RWPE2 (cell line): ENCODE measurements at regions not wholly inside any gene's neighbourhood (a gene's known extent, or its start where the extent isn't known, plus 50 kb on each side); places are given as distances from the start of the nearest gene placed in this dataset.

Source experiments
- ATAC-seq: fragments of 200-7000 bp; cut with Tn5 transposase; 3 replicates; pipeline ENCODE4 v1.9.1; 2021; ENCODE audit warnings: low read depth
- DNase-seq: peaks from one replicate; pipeline ENCODE4 v3.0.0-alpha.2; 2020; ENCODE audit warnings: low spot score
- H3K27ac ChIP-seq: fragments of 450-650 bp; 2 replicates; pipeline ENCODE4 v1.5.1; 2017; ENCODE audit warnings: mild to moderate bottlenecking; ENCODE audit not compliant: poor library complexity, severe bottlenecking
- H3K27me3 ChIP-seq: fragments of 250-450 bp; sonication (Bioruptor Pico); 2 replicates; pipeline ENCODE4 v1.5.1; 2021; ENCODE audit warnings: mild to moderate bottlenecking, moderate library complexity; ENCODE audit not compliant: insufficient read depth, poor library complexity, severe bottlenecking
- H3K36me3 ChIP-seq: fragments of 250-450 bp; sonication (Bioruptor Pico); 2 replicates; pipeline ENCODE4 v1.5.1; 2020; ENCODE audit warnings: low read depth, mild to moderate bottlenecking, moderate library complexity
- H3K4me1 ChIP-seq: fragments of 250-450 bp; sonication (Bioruptor Pico); 2 replicates; pipeline ENCODE4 v1.5.1; 2021; ENCODE audit warnings: mild to moderate bottlenecking, moderate library complexity; ENCODE audit not compliant: insufficient read depth, poor library complexity, severe bottlenecking
- H3K4me3 ChIP-seq: fragments of 250-450 bp; sonication (Bioruptor Pico); 2 replicates; pipeline ENCODE4 v1.5.1; 2021; ENCODE audit warnings: mild to moderate bottlenecking, moderate library complexity; ENCODE audit not compliant: severe bottlenecking
- H3K9me3 ChIP-seq: fragments of 250-450 bp; sonication (Bioruptor Pico); 2 replicates; pipeline ENCODE4 v1.5.1; 2021; ENCODE audit warnings: mild to moderate bottlenecking, moderate library complexity; ENCODE audit not compliant: severe bottlenecking
- CTCF ChIP-seq: fragments of 450-650 bp; IDR thresholded peaks from one replicate; pipeline ENCODE4 v1.5.1; 2017; ENCODE audit warnings: mild to moderate bottlenecking, moderate library complexity; ENCODE audit not compliant: poor library complexity, severe bottlenecking

DNA sequence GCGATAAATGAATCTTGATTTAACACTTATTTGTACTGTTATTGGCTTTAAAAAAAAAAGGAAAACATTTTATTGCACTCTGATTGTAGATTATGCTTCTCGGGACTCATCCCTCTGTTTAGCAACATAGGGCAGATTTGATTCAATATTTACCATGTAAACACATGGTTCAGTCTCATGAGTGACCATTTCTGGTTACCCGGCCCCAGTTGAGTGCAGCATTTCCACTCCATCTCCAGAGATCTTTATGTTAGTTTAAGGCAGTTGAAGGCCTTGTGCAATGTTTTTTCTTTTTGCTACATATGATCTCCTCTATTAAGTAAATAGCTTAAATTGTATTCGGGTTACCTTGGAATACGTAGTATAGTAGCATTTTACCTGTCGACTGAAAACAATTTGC lies 143.3 kb upstream of the RPS6KA3 start:
- DNase-seq (no peak), ATAC-seq (no peak)
- no peaks in the 10 kb centered on the region for H3K9me3 ChIP-seq
- no peak for TF ChIP-seq CTCF
- no peak overlapping the region for H3K27ac ChIP-seq
- no peaks in the 10 kb centered on the region for H3K36me3 ChIP-seq
- no peaks in the 10 kb centered on the region for H3K4me1 ChIP-seq
- no peak overlapping the region for H3K4me3 ChIP-seq
- no peaks in the 10 kb centered on the region for H3K27me3 ChIP-seq

- no peak for DNase-seq
These were observed 136.2 kb upstream of the RPS6KA3 start for GRCh38 chrX:20402956-20403355.

GRCh38 chrX:20399728-20400414 lies 133.2 kb upstream of the RPS6KA3 start:
- no peak overlapping the region for H3K27ac ChIP-seq
- no peak overlapping the region for H3K4me3 ChIP-seq
- H3K9me3 ChIP-seq, result no peaks in the 10 kb centered on the region
- TF ChIP-seq CTCF, result no peak
- H3K27me3 ChIP-seq, result no peaks in the 10 kb centered on the region
- no peaks in the 10 kb centered on the region for H3K4me1 ChIP-seq
- ATAC-seq (no peak), DNase-seq (no peak)
- no peaks in the 10 kb centered on the region for H3K36me3 ChIP-seq

More at GRCh38 chrX:20402956-20403355, 136.2 kb upstream of the RPS6KA3 start:
- Histone ChIP-seq H3K4me3 (no peak overlapping the region), H3K9me3 (no peaks in the 10 kb centered on the region), H3K27me3 (no peaks in the 10 kb centered on the region), H3K27ac (no peak overlapping the region), H3K4me1 (no peaks in the 10 kb centered on the region), H3K36me3 (no peaks in the 10 kb centered on the region)
- ATAC-seq, result no peak
- no peak for TF ChIP-seq CTCF

GRCh38 chrX:20397587-20397986 lies 130.9 kb upstream of the RPS6KA3 start:
- Histone ChIP-seq H3K9me3 (no peaks in the 10 kb centered on the region), H3K4me3 (no peak overlapping the region), H3K36me3 (no peaks in the 10 kb centered on the region), H3K4me1 (no peaks in the 10 kb centered on the region), H3K27ac (no peak overlapping the region), H3K27me3 (no peaks in the 10 kb centered on the region)
- no peak for DNase-seq
- no peak for ATAC-seq
- TF ChIP-seq CTCF, result no peak

DNA sequence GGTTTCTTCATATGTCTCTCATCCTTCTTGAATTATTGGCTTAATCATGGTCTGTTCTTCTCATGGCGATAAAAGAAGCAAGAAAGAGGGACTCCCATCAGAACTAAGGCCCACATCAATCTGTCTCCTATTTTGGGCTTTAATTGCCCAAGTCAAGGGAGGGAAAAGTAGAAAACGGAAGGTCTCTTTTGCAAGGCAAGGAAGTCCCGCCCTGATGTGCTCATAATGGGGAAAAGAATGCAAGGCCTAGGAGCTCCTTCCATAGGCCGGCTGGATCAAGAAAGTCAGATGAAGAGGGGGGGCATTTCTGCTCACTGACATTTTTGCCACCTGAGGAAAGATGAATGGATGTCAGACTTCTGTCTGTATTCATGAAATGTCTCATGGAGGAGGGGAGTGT lies 127.7 kb upstream of the RPS6KA3 start:
- Histone ChIP-seq H3K4me3 (no peak overlapping the region), H3K27ac (no peak overlapping the region)
- no peak for ATAC-seq

More for the DNA sequence above, 127.7 kb upstream of the RPS6KA3 start:
- DNase-seq, result no peak
- no peaks in the 10 kb centered on the region for H3K9me3 ChIP-seq
- no peaks in the 10 kb centered on the region for H3K36me3 ChIP-seq
- no peaks in the 10 kb centered on the region for H3K4me1 ChIP-seq
- no peak for TF ChIP-seq CTCF
- H3K27me3 ChIP-seq, result no peaks in the 10 kb centered on the region
